ENCODE measurements at regions not wholly inside any gene's neighbourhood (a gene's known extent, or its start where the extent isn't known, plus 50 kb on each side); places are given as distances from the start of the nearest gene placed in this dataset.

GRCh38 chr6:84601366-84601765 is 163.0 kb downstream of the TBX18 start:
- Histone ChIP-seq H3K27me3 (ENCODE audit: control insufficient read depth in 4 of 4, insufficient read depth in 4 of 4, low read length in 3 of 4) (no peaks in the 10 kb centered on the region), H3K9ac (ENCODE audit: low read depth in 1 of 2, low read length in 2 of 2) (no peak overlapping the region), H3K4me1 (ENCODE audit: control insufficient read depth in 4 of 4, insufficient read depth in 4 of 4, low read length in 3 of 4) (no peaks in the 10 kb centered on the region), H3K27ac (ENCODE audit: low read depth in 1 of 2, low read length in 2 of 2) (no peak overlapping the region), H3K4me3 (ENCODE audit: low read depth in 1 of 3, low read length in 3 of 3) (no peak overlapping the region), H3K36me3 (ENCODE audit: control insufficient read depth in 4 of 4, insufficient read depth in 3 of 4, low read depth in 1 of 4, low read length in 3 of 4) (no peaks in the 10 kb centered on the region), H3K9me3 (ENCODE audit: control insufficient read depth in 4 of 4, low read length in 3 of 4) (no peaks in the 10 kb centered on the region)
- 61% methylated on average over 3 of the region's 3 CpGs for WGBS
- TF ChIP-seq MAX (IDR thresholded peaks at IDR 0.05) = no peak
- no peak for TF ChIP-seq CTCF (IDR thresholded peaks at IDR 0.05; ENCODE audit: low read depth, low read length, missing input control)
- TF ChIP-seq HNF4G (IDR thresholded peaks at IDR 0.05) = no peak
- TF ChIP-seq RAD21 (IDR thresholded peaks at IDR 0.05) = no peak
- TF ChIP-seq YY1 (IDR thresholded peaks at IDR 0.05) = no peak
- TF ChIP-seq GABPA (IDR thresholded peaks at IDR 0.05 in 1 of 2, conservative IDR thresholded peaks at IDR 0.05 in 1 of 2) = no peak
- TF ChIP-seq ZBTB33 (IDR thresholded peaks at IDR 0.05) = no peak
- no peak for TF ChIP-seq FOXA2 (IDR thresholded peaks at IDR 0.05)
- DNase-seq (ENCODE audit: low spot score) = no peak

- H3K36me3 ChIP-seq (ENCODE audit: control insufficient read depth in 4 of 4, insufficient read depth in 3 of 4, low read depth in 1 of 4, low read length in 3 of 4) = no peaks in the 10 kb centered on the region
- no peaks in the 10 kb centered on the region for H3K4me1 ChIP-seq (ENCODE audit: control insufficient read depth in 4 of 4, insufficient read depth in 4 of 4, low read length in 3 of 4)
- 62% methylated on average over 1 of the region's 1 CpG for WGBS
- no peak overlapping the region for H3K4me3 ChIP-seq (ENCODE audit: low read depth in 1 of 3, low read length in 3 of 3)
- H3K27me3 ChIP-seq (ENCODE audit: control insufficient read depth in 4 of 4, insufficient read depth in 4 of 4, low read length in 3 of 4) = no peaks in the 10 kb centered on the region
- H3K27ac ChIP-seq (ENCODE audit: low read depth in 1 of 2, low read length in 2 of 2) = no peak overlapping the region
- H3K9me3 ChIP-seq (ENCODE audit: control insufficient read depth in 4 of 4, low read length in 3 of 4) = no peaks in the 10 kb centered on the region
- no peak for TF ChIP-seq TAF1 (conservative IDR thresholded peaks at IDR 0.05)
- no peak for TF ChIP-seq JUND (IDR thresholded peaks at IDR 0.05)
- TF ChIP-seq HNF4G (IDR thresholded peaks at IDR 0.05) = no peak
- TF ChIP-seq ATF3 (IDR thresholded peaks at IDR 0.05) = no peak
- no peak for TF ChIP-seq RXRA (IDR thresholded peaks at IDR 0.05)
- no peak for TF ChIP-seq CTCF (IDR thresholded peaks at IDR 0.05; ENCODE audit: low read depth, low read length, missing input control)
- no peak for TF ChIP-seq FOXA2 (IDR thresholded peaks at IDR 0.05)
- no peak for TF ChIP-seq NR2F2 (IDR thresholded peaks at IDR 0.05)
- no peak for TF ChIP-seq YY1 (IDR thresholded peaks at IDR 0.05)
- TF ChIP-seq FOXA1 (IDR thresholded peaks at IDR 0.05) = no peak
- TF ChIP-seq HNF4A (conservative IDR thresholded peaks at IDR 0.05) = no peak
- no peak for TF ChIP-seq MAX (IDR thresholded peaks at IDR 0.05)
- no peak for TF ChIP-seq ZBTB33 (IDR thresholded peaks at IDR 0.05)
- TF ChIP-seq RAD21 (IDR thresholded peaks at IDR 0.05) = no peak
- no peak for TF ChIP-seq SP1 (IDR thresholded peaks at IDR 0.05)
- no peak for TF ChIP-seq EGR1 (IDR thresholded peaks at IDR 0.05; ENCODE audit: low read depth in 2 of 2)
- TF ChIP-seq GABPA (IDR thresholded peaks at IDR 0.05 in 1 of 2, conservative IDR thresholded peaks at IDR 0.05 in 1 of 2) = no peak
- TF ChIP-seq REST (IDR thresholded peaks at IDR 0.05) = no peak
- H3K9ac ChIP-seq (ENCODE audit: low read depth in 1 of 2, low read length in 2 of 2) = no peak overlapping the region
- DNase-seq (ENCODE audit: low spot score) = no peak
Measured at GRCh38 chr6:84599991-84600390, 164.4 kb downstream of the TBX18 start.

Data from liver (tissue), 8 donors.